GM12864 (cell line): ENCODE measurements at regions not wholly inside any gene's neighbourhood (a gene's known extent, or its start where the extent isn't known, plus 50 kb on each side); places are given as distances from the start of the nearest gene placed in this dataset.

ENCODE experiments used
- DNase-seq: peaks from one replicate; pipeline ENCODE4 v3.0.0-alpha.2; 2011; ENCODE audit warnings: low read depth
- H3K4me3 ChIP-seq: 2 replicates; pipeline ENCODE4 v1.5.1; 2011; ENCODE audit warnings: mild to moderate bottlenecking, low read depth, low read length, control low read depth
- CTCF ChIP-seq: IDR thresholded peaks from 2 replicates; pipeline ENCODE4 v1.5.1; 2011; ENCODE audit warnings: low read depth, mild to moderate bottlenecking, moderate library complexity, low read length, control low read depth, inconsistent platforms; ENCODE audit errors: missing control alignments

- no peak for DNase-seq
- no peak for TF ChIP-seq CTCF
- no peak overlapping the region for H3K4me3 ChIP-seq
These were observed 101.8 kb downstream of the CAND1 start for GRCh38 chr12:67370979-67371378.

GRCh38 chr12:67377021-67377420 lies 107.9 kb downstream of the CAND1 start:
- DNase-seq, result no peak
- no peak for TF ChIP-seq CTCF
- no peak overlapping the region for H3K4me3 ChIP-seq

GRCh38 chr12:67377541-67377940 lies 108.4 kb downstream of the CAND1 start:
- DNase-seq, result no peak
- H3K4me3 ChIP-seq, result no peak overlapping the region
- no peak for TF ChIP-seq CTCF

GRCh38 chr12:67382241-67382871 lies 113.2 kb downstream of the CAND1 start:
- H3K4me3 ChIP-seq, result no peak overlapping the region
- DNase-seq, result no peak
- TF ChIP-seq CTCF, result no peak

- no peak for DNase-seq
- H3K4me3 ChIP-seq, result no peak overlapping the region
- no peak for TF ChIP-seq CTCF
These were observed 117.9 kb downstream of the CAND1 start for GRCh38 chr12:67386869-67387565.

GRCh38 chr12:67388331-67389138 lies 119.4 kb downstream of the CAND1 start:
- DNase-seq, result no peak
- TF ChIP-seq CTCF, result peak; percentile 26
- H3K4me3 ChIP-seq, result no peak overlapping the region
